DMS53 treated with DMSO at 0.1 percent for 48 hours (cell line): ENCODE measurements at regions not wholly inside any gene's neighbourhood (a gene's known extent, or its start where the extent isn't known, plus 50 kb on each side); places are given as distances from the start of the nearest gene placed in this dataset.
"Not testable (repeated sequence)": the region's sequence is repeated elsewhere in the genome, so short reads cannot be mapped to it uniquely, and the experiment has no call there.

ENCODE experiments used
- DNase-seq: peaks from one replicate; lab custom pipeline; 2025; ENCODE audit not compliant: unreplicated experiment; lab: John Stamatoyannopoulos, UW

- DNase-seq: no peak
Measured at GRCh38 chr16:35564148-35564547, 2104.7 kb downstream of the TP53TG3F start.

GRCh38 chr16:35564889-35565288, 2105.5 kb downstream of the TP53TG3F start:
- no peak for DNase-seq

GRCh38 chr16:35565626-35566025, 2106.2 kb downstream of the TP53TG3F start:
- DNase-seq: no peak

- DNase-seq: no peak
Measured at GRCh38 chr16:35569413-35569812, 2110.0 kb downstream of the TP53TG3F start.

- no peak for DNase-seq
Measured at GRCh38 chr16:35570946-35571345, 2111.5 kb downstream of the TP53TG3F start.

GRCh38 chr16:35572186-35572585, 2112.8 kb downstream of the TP53TG3F start:
- DNase-seq: no peak

- no peak for DNase-seq
Measured at GRCh38 chr16:35573407-35573806, 2114.0 kb downstream of the TP53TG3F start.

GRCh38 chr16:35574011-35574410, 2114.6 kb downstream of the TP53TG3F start:
- no peak for DNase-seq

- no peak for DNase-seq
Measured at GRCh38 chr16:35574454-35575431, 2115.3 kb downstream of the TP53TG3F start.

- no peak for DNase-seq
Measured at GRCh38 chr16:35575432-35575821, 2116.0 kb downstream of the TP53TG3F start.

GRCh38 chr16:35585411-35585810, 2126.0 kb downstream of the TP53TG3F start:
- DNase-seq: no peak

GRCh38 chr16:35590913-35591312, 2131.5 kb downstream of the TP53TG3F start:
- not testable (repeated sequence) for DNase-seq

GRCh38 chr16:35596467-35596866, 2137.1 kb downstream of the TP53TG3F start:
- DNase-seq: no peak

- DNase-seq: no peak
Measured at GRCh38 chr16:35598696-35599332, 2139.4 kb downstream of the TP53TG3F start.

- DNase-seq: no peak
Measured at GRCh38 chr16:35599429-35600160, 2140.2 kb downstream of the TP53TG3F start.

GRCh38 chr16:35600161-35600555, 2140.7 kb downstream of the TP53TG3F start:
- DNase-seq: not testable (repeated sequence)

GRCh38 chr16:35602116-35602515, 2142.7 kb downstream of the TP53TG3F start:
- no peak for DNase-seq

GRCh38 chr16:35603371-35603770, 2144.0 kb downstream of the TP53TG3F start:
- not testable (repeated sequence) for DNase-seq

- no peak for DNase-seq
Measured at GRCh38 chr16:35605921-35606320, 2146.5 kb downstream of the TP53TG3F start.

- DNase-seq: not testable (repeated sequence)
Measured at GRCh38 chr16:35614883-35615282, 2155.5 kb downstream of the TP53TG3F start.

GRCh38 chr16:35619176-35619575, 2159.8 kb downstream of the TP53TG3F start:
- DNase-seq: not testable (repeated sequence)
